ENCODE measurements at regions not wholly inside any gene's neighbourhood (a gene's known extent, or its start where the extent isn't known, plus 50 kb on each side); places are given as distances from the start of the nearest gene placed in this dataset.
A peak's percentile ranks its signal among the peaks of the same experiment; 100 is the strongest.

- Histone ChIP-seq H3K27me3 (ENCODE audit: control insufficient read depth, insufficient read depth, low read length) (no peaks in the 10 kb centered on the region), H3K4me3 (ENCODE audit: low read length in 3 of 3) (peak overlapping the region in 2 of 3 donors; percentile 27 to 50), H3K9me3 (ENCODE audit: control insufficient read depth in 2 of 3, insufficient read depth in 1 of 3, low read length in 3 of 3) (no peaks in the 10 kb centered on the region), H3K4me1 (ENCODE audit: control insufficient read depth in 2 of 3, insufficient read depth in 2 of 3, low read depth in 1 of 3, low read length in 3 of 3) (no peaks in the 10 kb centered on the region), H3K9ac (ENCODE audit: low read length in 3 of 3) (no peak overlapping the region), H3K36me3 (ENCODE audit: control insufficient read depth in 2 of 3, insufficient read depth in 3 of 3, low read length in 3 of 3) (no peaks in the 10 kb centered on the region), H3K27ac (ENCODE audit: low read depth in 2 of 2, low read length in 2 of 2) (no peak overlapping the region)
- intact Hi-C loops (cut with DNase I), result no loop called here
- TF ChIP-seq, protein P1, sequence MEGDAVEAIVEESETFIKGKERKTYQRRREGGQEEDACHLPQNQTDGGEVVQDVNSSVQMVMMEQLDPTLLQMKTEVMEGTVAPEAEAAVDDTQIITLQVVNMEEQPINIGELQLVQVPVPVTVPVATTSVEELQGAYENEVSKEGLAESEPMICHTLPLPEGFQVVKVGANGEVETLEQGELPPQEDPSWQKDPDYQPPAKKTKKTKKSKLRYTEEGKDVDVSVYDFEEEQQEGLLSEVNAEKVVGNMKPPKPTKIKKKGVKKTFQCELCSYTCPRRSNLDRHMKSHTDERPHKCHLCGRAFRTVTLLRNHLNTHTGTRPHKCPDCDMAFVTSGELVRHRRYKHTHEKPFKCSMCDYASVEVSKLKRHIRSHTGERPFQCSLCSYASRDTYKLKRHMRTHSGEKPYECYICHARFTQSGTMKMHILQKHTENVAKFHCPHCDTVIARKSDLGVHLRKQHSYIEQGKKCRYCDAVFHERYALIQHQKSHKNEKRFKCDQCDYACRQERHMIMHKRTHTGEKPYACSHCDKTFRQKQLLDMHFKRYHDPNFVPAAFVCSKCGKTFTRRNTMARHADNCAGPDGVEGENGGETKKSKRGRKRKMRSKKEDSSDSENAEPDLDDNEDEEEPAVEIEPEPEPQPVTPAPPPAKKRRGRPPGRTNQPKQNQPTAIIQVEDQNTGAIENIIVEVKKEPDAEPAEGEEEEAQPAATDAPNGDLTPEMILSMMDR (IDR thresholded peaks at IDR 0.05; ENCODE audit: borderline replicate concordance, extremely low read depth, insufficient read depth), result no peak
- DNase-seq (peak in 4 of 5 donors; percentile 44 to 78 (median 60)), FAIRE-seq (no peak)
Measured at GRCh38 chr9:95764533-95765319, 110.8 kb upstream of the ERCC6L2 start.

- no peaks in the 10 kb centered on the region for H3K9me3 ChIP-seq (ENCODE audit: control insufficient read depth in 2 of 3, insufficient read depth in 1 of 3, low read length in 3 of 3)
- H3K4me1 ChIP-seq (ENCODE audit: control insufficient read depth in 2 of 3, insufficient read depth in 2 of 3, low read depth in 1 of 3, low read length in 3 of 3), result no peaks in the 10 kb centered on the region
- H3K4me3 ChIP-seq (ENCODE audit: low read length in 3 of 3), result no peak overlapping the region
- H3K9ac ChIP-seq (ENCODE audit: low read length in 3 of 3), result no peak overlapping the region
- peak in 1 of 5 donors; percentile 43 for DNase-seq
- H3K36me3 ChIP-seq (ENCODE audit: control insufficient read depth in 2 of 3, insufficient read depth in 3 of 3, low read length in 3 of 3), result no peaks in the 10 kb centered on the region
- H3K27me3 ChIP-seq (ENCODE audit: control insufficient read depth, insufficient read depth, low read length), result no peaks in the 10 kb centered on the region
- intact Hi-C loops (cut with DNase I), result no loop called here
- TF ChIP-seq, protein P1 (IDR thresholded peaks at IDR 0.05; ENCODE audit: borderline replicate concordance, extremely low read depth, insufficient read depth), result no peak
- FAIRE-seq, result no peak
- no peak overlapping the region for H3K27ac ChIP-seq (ENCODE audit: low read depth in 2 of 2, low read length in 2 of 2)
Measured at GRCh38 chr9:95763983-95764382, 111.5 kb upstream of the ERCC6L2 start.

DNA sequence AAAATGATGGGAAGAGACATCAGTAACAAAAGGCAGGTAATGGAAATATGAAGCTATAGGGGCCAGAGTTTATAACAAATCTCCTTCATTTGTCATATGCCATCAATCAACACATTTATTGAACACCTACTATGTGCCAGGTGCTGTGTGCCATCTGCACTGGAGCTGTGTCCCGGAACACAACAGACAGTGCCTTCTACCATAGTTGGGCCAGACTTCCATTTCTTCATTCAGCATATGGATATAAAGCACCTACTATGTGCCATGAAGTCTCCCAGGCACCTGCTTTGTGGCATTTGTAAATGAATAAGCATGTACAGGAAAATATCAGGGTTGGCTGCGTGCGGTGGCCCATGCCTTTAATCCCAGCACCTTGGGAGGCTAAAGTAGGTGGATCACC, 112.5 kb upstream of the ERCC6L2 start:
- TF ChIP-seq, protein P1 (IDR thresholded peaks at IDR 0.05; ENCODE audit: borderline replicate concordance, extremely low read depth, insufficient read depth), result no peak
- FAIRE-seq, result no peak

More for the DNA sequence above, 112.5 kb upstream of the ERCC6L2 start:
- Histone ChIP-seq H3K4me1 (ENCODE audit: control insufficient read depth in 2 of 3, insufficient read depth in 2 of 3, low read depth in 1 of 3, low read length in 3 of 3) (no peaks in the 10 kb centered on the region), H3K27me3 (ENCODE audit: control insufficient read depth, insufficient read depth, low read length) (no peaks in the 10 kb centered on the region), H3K36me3 (ENCODE audit: control insufficient read depth in 2 of 3, insufficient read depth in 3 of 3, low read length in 3 of 3) (no peaks in the 10 kb centered on the region), H3K27ac (ENCODE audit: low read depth in 2 of 2, low read length in 2 of 2) (no peak overlapping the region), H3K4me3 (ENCODE audit: low read length in 3 of 3) (no peak overlapping the region), H3K9ac (ENCODE audit: low read length in 3 of 3) (no peak overlapping the region), H3K9me3 (ENCODE audit: control insufficient read depth in 2 of 3, insufficient read depth in 1 of 3, low read length in 3 of 3) (no peaks in the 10 kb centered on the region)
- DNase-seq, result no peak
- intact Hi-C loops (cut with DNase I), result no loop called here

Measured in kidney (tissue), 13 donors.